HG03135 (cell line): ENCODE measurements at regions not wholly inside any gene's neighbourhood (a gene's known extent, or its start where the extent isn't known, plus 50 kb on each side); places are given as distances from the start of the nearest gene placed in this dataset.
A peak's percentile ranks its signal among the peaks of the same experiment; 100 is the strongest.

Experiments
- ATAC-seq: cut with Tn5 transposase; IDR thresholded peaks from one replicate; pipeline ENCODE4 v1.9.1; 2021; ENCODE audit warnings: mild to moderate bottlenecking, moderate library complexity; ENCODE audit not compliant: unreplicated experiment

DNA sequence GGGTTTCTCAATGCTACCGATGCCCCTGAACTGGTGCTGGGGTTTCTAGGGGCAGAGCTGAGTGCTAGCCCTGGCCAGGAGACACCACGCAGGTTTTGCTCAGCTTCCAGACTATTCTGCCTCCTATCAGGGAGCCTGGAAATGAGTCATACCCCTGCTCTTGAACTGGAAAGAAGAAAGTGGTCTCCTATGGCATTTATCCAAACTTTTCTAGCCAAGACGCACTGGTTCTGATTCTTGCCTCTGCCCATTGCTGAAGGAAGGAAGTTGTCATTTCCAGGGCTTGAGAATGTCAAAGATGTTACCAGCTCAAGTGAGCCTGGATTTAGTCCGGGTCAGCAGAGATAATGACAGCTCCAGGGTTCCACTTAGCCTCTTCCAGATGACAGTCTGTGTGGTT is 561.9 kb downstream of the CDK5RAP2 start:
- ATAC-seq = no peak

DNA sequence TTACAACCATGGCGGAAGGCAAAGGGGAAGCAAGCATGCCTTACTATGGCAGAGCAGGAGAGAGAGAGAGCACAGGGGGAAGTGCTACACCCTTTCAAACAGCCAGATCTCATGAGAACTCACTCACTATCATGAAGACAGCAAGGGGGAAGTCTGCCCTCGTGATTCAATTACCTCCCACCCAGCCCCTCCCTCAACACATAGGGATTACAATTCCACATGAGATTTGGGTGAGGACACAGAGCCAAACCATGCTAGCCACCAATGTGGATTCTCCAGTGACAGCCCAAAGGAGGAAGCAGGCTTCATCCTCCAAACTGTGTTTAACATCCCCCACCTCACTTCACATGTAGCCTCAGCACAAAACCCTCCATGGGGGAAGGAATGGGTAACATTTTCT is 563.7 kb downstream of the CDK5RAP2 start:
- no peak for ATAC-seq

- no peak for ATAC-seq
Measured at GRCh38 chr9:120014796-120015195, 565.2 kb downstream of the CDK5RAP2 start.

DNA sequence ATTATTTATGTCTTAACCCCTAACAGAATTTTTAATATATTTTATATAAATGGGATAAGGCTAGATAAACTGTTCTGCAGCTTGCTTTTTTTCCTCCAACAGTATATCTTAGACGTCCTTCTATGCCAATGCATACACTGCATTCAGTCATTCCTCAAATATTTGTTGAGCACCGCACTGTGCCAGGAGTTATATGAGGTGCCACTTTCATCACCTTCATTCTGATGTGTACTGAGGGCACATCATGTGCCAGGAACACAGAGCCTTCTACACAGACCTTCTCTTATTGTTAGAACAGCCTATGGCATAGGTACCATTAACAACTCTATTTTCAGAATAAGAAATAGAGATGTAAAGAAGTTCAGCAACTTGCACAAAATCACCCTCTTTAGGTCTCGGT is 570.1 kb downstream of the CDK5RAP2 start:
- ATAC-seq = no peak

DNA sequence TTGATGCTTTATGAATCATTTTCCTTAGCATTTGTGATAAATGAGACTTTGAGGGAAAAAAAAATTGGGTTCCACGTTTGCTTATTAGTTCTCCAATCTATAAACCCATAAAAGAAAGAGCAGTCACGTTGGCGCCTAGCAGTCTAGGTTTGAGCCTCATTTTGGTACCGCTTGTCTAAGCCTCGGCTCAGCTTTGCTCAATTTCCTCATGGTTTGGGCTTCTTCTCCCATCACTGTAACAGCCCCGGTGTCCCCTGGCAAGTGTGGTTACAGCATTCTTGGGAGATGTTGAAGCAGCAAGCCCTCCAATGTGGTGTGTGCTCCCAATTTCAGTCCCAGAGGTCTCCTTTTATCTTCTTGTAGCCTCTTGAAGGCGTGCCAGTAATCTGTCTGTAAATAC is 578.4 kb downstream of the CDK5RAP2 start:
- ATAC-seq = no peak

- no peak for ATAC-seq
Measured at GRCh38 chr9:119998614-119999013, 581.4 kb downstream of the CDK5RAP2 start.

GRCh38 chr9:119991797-119992196 is 588.2 kb downstream of the CDK5RAP2 start:
- ATAC-seq = no peak

DNA sequence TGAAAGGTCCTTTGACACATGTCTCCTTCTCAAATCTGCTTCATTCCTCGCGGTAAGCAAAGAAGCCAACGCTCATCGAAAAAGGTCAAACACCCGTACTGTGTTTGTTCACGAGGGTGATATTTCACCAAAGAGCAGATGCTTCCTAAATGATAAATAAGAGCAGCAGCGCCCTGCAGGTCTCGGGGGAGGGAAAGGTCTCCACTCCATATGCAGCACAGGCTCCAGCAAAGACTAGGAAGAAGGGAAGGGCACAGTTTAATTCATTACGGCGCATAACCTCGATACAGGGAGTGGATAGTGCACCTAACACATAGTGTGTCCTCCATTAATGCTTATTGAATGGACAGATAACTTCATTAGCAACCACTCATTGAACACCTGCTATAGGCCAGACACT is 593.3 kb downstream of the CDK5RAP2 start:
- ATAC-seq = no peak

DNA sequence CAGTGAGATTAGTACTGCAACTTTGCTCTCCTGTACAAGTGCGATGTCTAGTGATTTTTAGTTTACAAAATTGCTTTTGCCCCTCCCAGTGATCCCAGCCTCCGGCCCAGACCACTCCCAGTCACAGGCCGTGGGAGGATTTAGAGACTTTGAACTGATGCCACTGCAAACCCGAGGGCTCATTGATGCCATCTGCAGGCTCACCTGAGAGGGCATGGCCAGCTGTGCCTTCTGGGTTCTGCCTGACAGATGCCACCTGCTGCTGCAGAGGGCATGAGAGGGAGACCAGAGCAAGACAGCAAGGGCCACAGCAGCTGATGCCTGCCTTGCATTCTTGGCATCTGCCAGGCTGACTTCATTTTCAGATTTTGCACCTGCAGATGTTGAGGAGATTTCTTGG is 593.8 kb downstream of the CDK5RAP2 start:
- no peak for ATAC-seq

DNA sequence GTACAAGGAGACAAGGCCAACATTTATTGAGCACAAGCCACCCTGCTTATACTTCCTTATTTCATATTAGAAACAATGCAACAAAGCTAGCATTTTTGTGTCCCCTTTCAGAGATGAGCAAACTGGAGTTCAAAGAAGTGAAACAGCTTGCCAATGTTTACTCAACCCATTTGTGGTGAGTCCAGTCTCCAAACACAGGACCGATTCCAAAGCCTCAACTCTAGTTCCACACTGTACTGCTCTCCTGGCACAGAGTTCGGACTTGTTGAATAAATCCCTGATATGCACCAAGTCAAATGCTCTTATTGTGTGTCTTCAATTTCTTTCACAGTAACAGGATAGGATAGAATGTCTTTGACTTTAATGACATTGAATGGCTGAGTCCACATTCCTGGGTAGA is 604.8 kb upstream of the BRINP1 start:
- ATAC-seq = no peak

DNA sequence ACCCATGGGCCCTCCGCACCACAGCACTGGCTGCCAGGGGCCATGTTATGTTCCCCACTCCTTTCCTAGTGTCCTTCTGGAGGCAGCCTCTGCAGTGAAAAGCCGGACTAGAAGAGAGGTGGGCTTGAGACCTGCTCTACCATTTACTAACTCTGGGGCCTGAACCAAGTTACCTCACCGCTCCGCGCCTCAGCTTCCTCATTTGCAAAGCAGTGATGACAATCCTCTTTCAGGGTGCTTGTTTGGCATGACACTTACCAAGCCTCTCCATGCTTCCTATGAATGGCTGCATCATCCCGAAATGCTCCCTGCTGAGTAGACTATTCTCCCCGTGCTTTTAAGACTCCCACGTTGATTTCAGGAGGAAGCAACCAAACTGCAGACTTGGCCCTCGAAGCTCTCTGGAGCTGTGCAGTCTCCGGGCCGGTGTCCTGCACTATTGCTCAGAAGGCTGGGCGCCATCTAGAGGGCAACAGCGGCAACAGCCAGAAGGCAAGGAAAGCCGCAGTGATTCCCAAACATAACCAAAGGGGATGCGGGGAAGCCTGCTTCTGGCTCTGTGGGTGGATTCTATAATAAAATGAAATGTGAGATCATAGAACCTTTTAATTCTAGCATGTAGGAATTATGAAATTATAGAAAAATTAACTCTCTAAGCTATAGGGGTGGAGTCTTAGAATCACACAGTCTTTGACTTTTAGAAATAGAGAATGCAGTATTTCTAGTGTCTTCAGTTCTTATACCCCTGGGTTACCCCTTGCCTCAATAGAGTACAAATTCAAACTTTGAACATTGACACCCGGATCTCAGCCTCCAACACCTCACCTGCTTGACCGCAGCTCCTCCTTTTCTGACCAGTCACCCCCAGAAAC is 599.8 kb upstream of the BRINP1 start:
- peak; percentile 83 for ATAC-seq

DNA sequence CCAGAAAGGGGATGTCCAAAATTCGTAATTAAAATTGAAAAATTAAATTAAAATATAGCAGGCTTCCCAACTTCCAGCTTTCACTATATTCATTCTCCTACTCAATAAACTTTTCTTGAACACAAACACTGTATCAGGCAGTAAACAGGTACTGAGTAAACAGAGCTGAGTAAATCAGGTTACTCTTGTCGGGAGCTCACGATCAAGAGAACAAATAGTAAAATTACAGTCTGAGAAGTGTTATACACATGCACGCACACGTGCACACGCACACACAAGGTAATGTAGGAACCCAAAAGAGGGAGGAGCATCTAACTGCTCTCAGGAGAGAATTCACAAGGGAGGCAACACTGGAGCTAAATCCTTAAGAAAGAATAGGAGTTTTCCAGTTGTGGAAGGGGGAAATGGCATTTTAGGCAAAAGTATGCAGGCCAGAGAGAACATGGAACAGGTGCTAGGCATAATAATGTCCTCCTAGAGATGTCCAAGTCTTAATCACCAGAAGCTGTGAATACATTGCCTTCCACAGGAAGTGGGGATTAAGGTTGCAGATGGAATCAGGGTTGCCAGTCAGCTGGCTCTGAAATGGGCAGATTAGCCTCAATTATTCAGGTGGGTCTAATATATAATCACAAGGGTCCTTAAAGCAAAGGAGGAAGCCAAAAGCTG is 598.8 kb upstream of the BRINP1 start:
- no peak for ATAC-seq

DNA sequence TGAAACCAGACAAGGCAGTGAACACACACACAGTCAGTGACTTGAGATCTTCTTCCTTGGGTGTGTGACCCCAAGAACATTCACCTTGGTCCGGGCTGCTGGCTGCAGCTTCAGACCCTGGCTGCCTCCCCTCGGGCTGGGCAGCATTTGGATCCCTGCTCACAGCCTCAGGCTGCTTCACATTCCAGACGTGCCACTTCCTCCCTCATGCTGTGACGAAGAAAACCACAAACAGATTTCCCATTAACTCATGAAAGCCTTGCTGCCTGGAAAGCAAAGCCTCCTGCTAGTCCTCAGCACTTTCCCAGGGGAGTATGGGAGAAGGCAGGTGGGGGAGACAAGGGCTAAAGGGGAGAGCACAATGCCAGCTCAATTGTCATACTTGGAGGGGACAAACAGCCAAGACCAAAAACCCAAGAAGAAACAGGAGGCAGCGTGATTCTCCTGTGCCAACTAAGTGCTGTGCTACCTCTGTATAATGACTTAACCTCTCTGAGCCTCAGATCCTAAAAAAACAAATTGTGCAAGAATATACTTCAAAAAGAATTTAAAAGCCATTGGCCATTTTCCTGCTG is 594.6 kb upstream of the BRINP1 start:
- no peak for ATAC-seq

DNA sequence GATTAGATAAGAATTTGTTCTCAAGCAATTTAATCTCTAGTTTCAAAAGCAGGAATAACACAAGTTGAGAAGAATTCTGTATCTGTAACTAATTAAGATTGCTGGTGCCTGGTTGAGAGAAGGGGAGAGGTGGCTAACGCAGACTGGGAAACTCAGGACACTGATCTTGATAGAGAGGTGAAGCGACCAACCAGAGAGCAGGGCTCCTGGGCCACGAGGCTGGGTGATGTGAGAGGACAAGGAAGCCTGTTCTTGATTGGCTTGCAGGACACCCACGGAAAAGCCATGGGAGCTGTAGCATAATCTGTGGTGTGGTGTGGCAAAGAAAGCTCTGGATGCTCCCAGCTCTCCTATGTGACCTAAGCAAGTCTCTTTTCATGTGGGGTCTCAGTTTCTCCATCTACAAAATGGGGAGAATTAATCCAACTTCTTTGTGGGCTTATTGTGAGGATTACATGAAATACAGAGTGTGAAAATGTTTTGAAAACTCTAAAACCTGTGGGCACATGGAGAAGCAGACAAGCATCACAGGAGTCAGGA is 594.1 kb upstream of the BRINP1 start:
- no peak for ATAC-seq

DNA sequence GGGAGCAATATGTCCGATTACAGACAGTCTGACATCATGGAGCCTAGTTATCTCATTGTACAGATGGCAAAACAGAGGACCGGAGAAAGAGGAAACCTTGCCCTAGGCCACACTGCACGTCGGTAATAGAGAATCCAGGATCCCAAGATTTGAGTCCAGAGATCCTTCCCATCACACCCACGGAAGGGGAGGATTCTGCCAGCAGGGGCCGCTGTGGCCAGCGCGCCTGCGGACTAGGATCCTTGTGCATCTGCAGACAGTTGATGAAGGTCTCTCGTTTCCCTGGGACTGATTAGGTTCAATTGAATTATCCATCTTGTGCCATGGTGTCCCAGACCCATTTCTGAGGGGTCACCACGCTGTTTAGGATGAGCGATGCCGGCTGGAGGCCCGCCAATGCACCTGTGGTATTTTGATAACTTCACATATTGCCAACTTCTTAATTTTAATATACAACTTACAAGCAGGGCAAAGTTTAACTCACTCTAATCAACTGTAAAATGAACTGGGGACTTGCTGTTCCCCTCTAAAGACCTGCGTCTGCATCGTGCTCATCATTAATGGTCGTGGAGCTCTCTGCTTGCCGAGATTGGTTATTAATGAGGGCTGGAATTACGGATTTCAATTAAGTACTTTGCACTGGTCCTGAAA is 592.7 kb upstream of the BRINP1 start:
- no peak for ATAC-seq

DNA sequence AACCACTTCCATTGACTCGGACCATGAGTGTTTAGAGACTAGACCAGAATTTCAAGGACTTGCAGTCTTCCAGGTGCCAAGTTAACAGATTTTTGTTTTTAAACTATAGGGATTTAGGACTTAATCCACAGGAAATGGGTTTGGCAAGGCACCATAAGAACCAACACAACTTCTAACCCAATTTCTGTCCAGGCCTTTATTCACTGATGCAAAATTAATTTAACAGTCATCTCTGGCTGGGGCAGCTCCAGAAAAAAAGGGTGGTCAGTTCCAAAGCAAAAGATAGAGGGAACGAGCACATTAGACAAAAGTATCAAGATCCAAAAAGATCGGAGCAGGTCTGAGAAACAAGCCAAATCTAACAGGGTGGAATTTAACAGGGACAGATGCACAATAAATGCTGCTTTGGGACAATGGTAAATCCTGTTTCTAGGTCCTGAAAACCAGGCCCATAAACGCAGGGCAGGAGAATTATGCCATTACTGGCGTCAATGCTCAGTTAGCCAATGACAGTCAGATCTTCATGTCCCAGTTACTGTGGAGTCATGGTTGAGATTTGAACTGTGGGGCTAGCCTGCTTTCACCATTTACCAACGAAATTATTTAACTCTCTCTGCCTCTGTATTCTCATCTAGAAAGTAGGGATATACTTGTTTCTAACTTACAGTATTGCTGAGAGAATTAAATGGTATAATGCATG is 590.8 kb upstream of the BRINP1 start:
- no peak for ATAC-seq

DNA sequence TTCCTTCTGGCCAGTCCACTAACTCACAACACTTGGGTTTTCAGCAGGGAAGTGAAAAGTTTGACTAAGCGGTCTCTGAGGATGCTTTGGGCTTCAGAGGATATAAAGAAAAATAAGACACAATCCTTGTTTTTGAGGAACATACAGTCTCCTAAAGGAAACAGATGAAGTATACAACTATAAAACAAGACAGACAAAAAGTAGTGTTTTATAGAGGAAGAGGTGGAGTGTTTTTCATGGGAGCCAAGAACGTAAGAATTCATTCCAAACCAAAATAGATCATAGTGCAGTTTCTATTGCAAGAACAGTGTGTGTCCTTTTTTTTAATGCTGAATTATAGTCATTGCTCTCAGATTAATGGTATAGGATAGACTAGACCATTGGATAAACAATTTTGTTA is 586.9 kb upstream of the BRINP1 start:
- no peak for ATAC-seq

GRCh38 chr9:119955276-119955675 is 586.0 kb upstream of the BRINP1 start:
- no peak for ATAC-seq

- no peak for ATAC-seq
Measured at GRCh38 chr9:119951591-119951990, 582.4 kb upstream of the BRINP1 start.

DNA sequence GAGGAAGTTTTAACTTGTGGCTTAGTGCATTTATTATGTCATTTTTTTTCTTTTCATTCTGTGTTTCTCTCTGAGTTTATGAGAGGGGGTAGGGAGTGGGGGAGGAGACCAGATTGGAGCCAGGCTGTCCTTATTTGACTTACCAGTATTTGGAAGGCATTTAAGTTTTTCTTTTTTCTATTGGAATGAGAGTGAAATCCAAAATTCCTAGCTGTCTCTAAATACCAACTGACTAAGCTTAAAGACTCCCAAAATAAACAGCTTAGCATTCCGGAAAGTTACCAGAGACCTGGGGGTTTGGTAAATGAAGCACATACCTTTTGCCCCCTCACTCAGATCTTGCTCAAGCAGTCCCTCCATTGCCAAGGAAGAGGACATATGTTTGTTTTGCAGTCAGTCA is 581.9 kb upstream of the BRINP1 start:
- ATAC-seq = no peak

GRCh38 chr9:119945686-119946085 is 576.5 kb upstream of the BRINP1 start:
- ATAC-seq = no peak
